GM10248 (cell line): ENCODE measurements at regions not wholly inside any gene's neighbourhood (a gene's known extent, or its start where the extent isn't known, plus 50 kb on each side); places are given as distances from the start of the nearest gene placed in this dataset.
A peak's percentile ranks its signal among the peaks of the same experiment; 100 is the strongest.

Source experiments
- CTCF ChIA-PET: fragments of 300-600 bp; sonication (Branson Sonifier 250); formaldehyde crosslinking; extraction: SDS; loops from one replicate; lab custom pipeline; 2021; ENCODE audit warnings: antibody characterized with exemption; lab: Yijun Ruan, JAX
- POLR2A ChIA-PET: fragments of 350-650 bp; sonication (Branson Sonifier 250); formaldehyde crosslinking; extraction: SDS; loops from one replicate; lab custom pipeline; 2020; ENCODE audit warnings: antibody characterized with exemption; lab: Yijun Ruan, JAX
- DNase-seq: peaks from one replicate; pipeline ENCODE4 v3.0.0; 2012; ENCODE audit errors: extremely low spot score
- CTCF ChIP-seq: IDR thresholded peaks from 2 replicates; pipeline ENCODE4 v1.5.1; 2012; ENCODE audit warnings: mild to moderate bottlenecking, low read depth; ENCODE audit errors: extremely low read depth, missing control alignments, control extremely low read depth

- DNase-seq = peak; percentile 24
- peak; percentile 78 for TF ChIP-seq CTCF
- POLR2A ChIA-PET = no interaction called here
- CTCF ChIA-PET = interaction anchor here (0.7 to 3.5 kb wide), 12 partner anchors 11 to 328 kb away, joined by 3 to 19 read pairs (median 4); no protein-coding TSS in a partner anchor
These were observed 973.5 kb downstream of the ANKRD7 start for GRCh38 chr7:119197877-119198527.

- TF ChIP-seq CTCF = no peak
- ChIA-PET POLR2A (no interaction called here), CTCF (interaction anchor here (1.3 kb wide), 2 partner anchors 21 to 24 kb away, joined by 3 to 4 read pairs; no protein-coding TSS in a partner anchor)
These were observed 995.2 kb downstream of the ANKRD7 start for GRCh38 chr7:119219663-119220062.

GRCh38 chr7:119223930-119224329 lies 999.4 kb downstream of the ANKRD7 start:
- CTCF ChIA-PET = interaction anchor here (1.2 kb wide), 2 partner anchors 11 to 27 kb away, joined by 3 to 4 read pairs; no protein-coding TSS in a partner anchor
- no peak for DNase-seq
- POLR2A ChIA-PET = no interaction called here
- TF ChIP-seq CTCF = no peak

More at GRCh38 chr7:119219663-119220062, 995.2 kb downstream of the ANKRD7 start:
- DNase-seq = no peak

DNA sequence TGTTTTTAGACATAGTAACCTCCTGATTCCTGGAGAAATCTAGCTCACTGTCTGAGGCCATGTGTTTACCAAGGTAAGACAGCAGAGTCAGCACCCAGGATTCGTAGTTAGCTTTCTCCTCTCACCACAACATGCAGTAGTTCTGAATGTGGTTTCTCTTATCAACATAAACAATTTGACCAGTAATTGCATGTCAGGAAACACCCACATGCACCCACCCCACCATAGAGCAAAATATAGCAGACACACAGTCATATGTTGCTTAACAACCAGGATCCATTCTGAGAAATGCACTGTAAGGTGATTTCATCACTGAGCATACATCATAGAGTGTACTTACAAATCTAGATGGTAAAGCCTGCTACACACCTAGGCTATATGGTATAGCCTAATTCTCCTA lies 1004.0 kb downstream of the ANKRD7 start:
- ChIA-PET CTCF (interaction anchor here (1.0 kb wide), 1 partner anchor 30 kb away, joined by 3 read pairs; no protein-coding TSS in a partner anchor), POLR2A (no interaction called here)
- DNase-seq = no peak
- TF ChIP-seq CTCF = no peak

DNA sequence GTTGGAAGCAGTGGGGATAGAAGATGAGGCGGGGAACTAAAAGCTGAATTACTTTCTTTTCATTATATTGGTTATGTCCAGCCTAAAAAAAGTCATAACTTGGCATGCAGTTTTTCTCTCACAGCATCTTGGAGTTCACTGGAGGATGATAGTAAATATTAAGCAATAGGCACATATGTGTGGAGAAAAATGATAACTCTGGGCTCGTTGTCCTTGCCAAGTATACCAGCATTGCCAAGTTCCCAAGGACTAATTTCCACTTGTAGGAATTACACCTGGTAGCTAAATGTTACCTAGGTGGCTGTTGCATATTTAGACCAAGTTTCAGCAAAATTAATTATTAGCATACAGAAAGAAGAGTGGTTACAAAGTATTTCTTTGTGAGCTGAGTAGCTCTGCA lies 1007.6 kb downstream of the ANKRD7 start:
- ChIA-PET CTCF (interaction anchor here (1.5 kb wide), 1 partner anchor 10 kb away, joined by 4 read pairs; no protein-coding TSS in a partner anchor), POLR2A (no interaction called here)
- DNase-seq = no peak
- no peak for TF ChIP-seq CTCF

DNA sequence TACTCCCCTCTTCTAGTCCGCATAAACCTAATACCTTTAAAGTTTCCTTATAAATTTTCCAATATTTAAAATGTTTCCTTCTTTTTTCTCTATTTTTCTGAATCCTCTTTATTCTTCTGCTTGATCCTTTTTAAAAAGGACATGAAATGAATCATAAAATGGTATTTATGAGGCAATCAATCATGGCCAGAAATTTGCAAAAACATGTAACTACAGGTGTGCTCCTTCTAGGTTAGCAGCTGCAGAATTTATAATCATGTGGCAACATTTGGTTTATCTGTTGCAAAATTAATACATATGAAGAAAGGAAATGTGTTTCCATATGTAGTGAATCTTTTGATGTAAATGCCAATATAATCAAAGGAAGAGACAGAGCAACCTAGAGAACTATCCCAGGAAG lies 1008.5 kb downstream of the ANKRD7 start:
- TF ChIP-seq CTCF = no peak
- CTCF ChIA-PET = no interaction called here
- POLR2A ChIA-PET = no interaction called here
- no peak for DNase-seq
